ENCODE measurements at regions not wholly inside any gene's neighbourhood (a gene's known extent, or its start where the extent isn't known, plus 50 kb on each side); places are given as distances from the start of the nearest gene placed in this dataset.

DNA sequence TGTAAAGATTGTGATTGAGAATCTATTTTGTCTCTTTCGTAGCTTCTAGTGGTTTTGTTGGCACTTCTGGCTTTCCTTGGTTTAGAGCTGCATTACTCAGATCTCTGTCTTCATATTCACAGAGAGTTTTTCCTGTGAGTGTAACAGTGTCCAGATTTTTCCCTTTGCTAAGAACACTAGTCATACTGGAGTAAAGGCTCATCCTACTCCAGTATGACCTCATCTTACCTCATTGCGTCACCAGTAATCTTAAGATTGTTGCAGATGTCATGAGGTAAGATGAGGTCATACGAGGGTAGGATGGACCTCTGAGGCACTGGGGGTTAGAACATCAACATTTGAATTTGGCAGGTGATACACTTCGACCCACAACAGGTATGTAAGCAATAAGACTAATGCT lies 461.2 kb downstream of the FLRT2 start:
- DNase-seq (ENCODE audit: low spot score) = no peak

DNA sequence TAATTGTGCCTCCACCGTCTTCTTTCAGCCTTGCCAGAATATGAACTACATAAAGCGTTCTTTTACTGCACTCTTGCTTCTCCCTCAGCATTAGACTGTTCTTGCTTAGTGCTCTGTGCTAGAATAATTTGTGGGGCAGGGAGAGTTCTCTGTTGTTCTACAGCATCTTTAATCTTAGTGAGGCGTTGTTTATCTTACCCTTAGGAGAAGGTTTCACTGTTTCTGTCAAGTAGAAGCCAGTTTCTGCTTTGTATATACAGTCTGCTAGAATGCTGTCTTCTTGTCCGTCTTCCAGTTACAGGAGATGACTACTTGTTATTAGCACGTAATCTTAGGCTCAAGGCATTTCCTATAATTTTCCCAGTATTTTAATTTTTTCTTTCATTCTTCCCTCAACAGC lies 458.0 kb downstream of the FLRT2 start:
- no peak for DNase-seq (ENCODE audit: low spot score)

DNA sequence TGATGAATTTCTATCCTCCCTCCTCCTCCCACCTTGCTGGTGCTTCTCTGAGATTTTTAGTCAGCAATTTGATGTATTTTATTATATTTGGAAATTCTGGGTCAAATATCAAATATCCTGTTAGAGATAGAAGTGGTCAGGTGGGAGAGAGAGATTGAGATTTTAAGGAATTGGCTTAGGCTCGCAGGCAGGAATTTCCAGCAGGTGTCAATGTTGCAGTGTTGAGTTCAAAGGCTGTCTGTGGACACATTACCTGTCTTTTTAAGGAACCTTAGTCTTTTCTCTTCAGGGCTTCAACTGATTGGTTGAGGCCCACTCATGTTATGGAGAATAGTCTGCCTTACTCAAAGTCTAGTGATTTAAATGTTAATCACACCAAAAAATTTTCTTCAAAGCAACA lies 457.3 kb downstream of the FLRT2 start:
- DNase-seq (ENCODE audit: low spot score) = no peak

- DNase-seq (ENCODE audit: low spot score) = no peak
Observed at GRCh38 chr14:85978582-85979250, 448.8 kb downstream of the FLRT2 start.

GRCh38 chr14:85974602-85975001 lies 444.7 kb downstream of the FLRT2 start:
- no peak for DNase-seq (ENCODE audit: low spot score)

DNA sequence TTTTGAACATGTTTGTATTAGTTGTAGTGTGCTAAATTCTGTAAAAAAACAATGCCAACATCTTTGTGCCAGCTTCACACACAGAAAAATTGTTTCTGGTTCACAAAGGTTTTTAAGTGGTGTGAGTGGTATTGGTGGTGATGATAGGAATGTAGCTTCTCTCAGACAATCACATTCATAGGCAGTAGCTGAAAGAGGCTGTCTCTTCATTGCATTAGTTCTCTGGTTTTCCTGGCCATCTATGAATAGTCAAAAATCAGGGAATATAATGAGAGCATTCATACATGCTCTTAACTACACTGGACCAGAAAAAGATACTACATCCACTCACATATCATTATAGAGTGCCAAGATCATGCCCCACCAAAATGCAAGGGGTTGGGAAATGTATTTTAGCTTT lies 433.5 kb downstream of the FLRT2 start:
- DNase-seq (ENCODE audit: low spot score) = no peak

DNA sequence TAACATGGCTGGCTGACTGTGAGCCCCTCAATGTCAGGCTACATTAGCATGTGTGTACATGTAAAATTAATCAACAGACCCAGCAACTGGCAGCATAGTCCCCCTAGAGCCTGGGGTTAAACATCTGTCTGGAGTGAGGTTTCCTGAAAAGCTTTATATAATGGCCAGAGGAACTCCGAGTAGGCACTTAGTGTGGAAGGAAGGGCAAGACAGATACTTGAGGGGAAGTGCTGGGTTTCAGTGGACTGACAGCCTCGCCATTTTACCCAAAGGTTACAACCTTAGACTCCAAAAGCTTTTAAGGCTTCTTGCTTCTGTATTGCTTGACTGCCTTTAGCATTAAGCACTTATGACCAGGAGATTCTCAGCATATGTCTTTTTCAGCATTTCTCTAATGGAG lies 430.8 kb downstream of the FLRT2 start:
- no peak for DNase-seq (ENCODE audit: low spot score)

DNA sequence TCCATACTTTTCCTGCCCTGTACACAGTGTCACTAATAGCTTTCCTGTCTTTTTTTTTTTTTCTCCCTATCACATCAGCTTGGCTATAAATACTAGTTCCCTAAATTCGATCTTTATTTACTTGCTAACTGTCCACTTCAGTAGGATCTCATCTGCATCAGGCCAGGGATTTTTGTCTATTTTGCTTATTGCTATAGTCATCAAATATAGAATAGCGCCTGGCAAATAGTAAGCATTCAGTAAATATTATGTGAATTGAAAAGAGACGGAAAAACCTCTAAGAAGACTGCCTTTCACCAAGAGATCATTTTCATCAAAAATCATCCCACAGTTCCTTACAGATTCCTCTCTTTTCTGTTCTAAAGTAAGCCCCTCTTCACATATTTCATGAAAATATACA lies 429.1 kb downstream of the FLRT2 start:
- DNase-seq (ENCODE audit: low spot score) = no peak

GRCh38 chr14:85958069-85958468 lies 428.1 kb downstream of the FLRT2 start:
- DNase-seq (ENCODE audit: low spot score) = no peak

DNA sequence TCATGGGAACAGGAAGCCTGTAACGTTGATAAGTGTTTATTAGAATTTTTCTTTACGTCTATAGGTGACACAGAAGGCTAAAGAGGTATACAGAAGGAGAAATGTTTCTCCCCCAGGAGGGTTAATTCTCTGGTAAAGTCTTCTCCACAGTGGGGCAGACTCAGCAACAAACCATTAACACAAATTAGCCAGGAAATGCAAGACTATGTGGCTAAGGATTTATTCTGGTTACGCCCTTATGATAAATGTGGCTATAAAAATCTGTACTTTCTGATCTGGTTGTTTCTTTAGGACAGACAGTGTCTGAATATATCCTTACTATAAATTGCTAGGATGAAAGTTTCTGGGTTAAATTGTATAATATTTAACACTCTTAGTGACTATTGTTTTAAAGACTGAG lies 423.3 kb downstream of the FLRT2 start:
- DNase-seq (ENCODE audit: low spot score) = no peak

GRCh38 chr14:85948153-85948552 lies 418.2 kb downstream of the FLRT2 start:
- peak; percentile 20 for DNase-seq (ENCODE audit: low spot score)

- no peak for DNase-seq (ENCODE audit: low spot score)
Observed at GRCh38 chr14:85947461-85948139, 417.7 kb downstream of the FLRT2 start.

GRCh38 chr14:85943192-85943591 lies 413.2 kb downstream of the FLRT2 start:
- DNase-seq (ENCODE audit: low spot score) = no peak

DNA sequence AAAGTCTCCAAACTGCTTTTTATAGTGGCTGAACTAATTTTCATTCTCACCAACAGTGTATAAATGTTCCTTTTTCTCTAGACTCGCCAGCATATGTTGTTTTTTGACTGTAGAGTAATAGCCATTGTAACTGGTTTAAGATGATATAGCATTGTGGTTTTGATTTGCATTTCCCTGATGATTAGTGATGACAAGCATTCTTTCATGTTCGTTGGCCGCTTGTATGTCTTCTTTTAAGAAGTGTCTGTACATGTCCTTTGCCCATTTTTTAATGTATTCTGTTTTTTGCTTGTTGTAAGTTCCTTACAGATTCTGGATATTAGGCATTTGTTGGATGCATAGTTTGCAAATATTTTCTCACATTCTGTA lies 404.9 kb downstream of the FLRT2 start:
- no peak for DNase-seq (ENCODE audit: low spot score)

GRCh38 chr14:85934123-85934885 lies 404.4 kb downstream of the FLRT2 start:
- peak; percentile 50 for DNase-seq (ENCODE audit: low spot score)

- peak; percentile 77 for DNase-seq (ENCODE audit: low spot score)
Observed at GRCh38 chr14:85921241-85921640, 391.3 kb downstream of the FLRT2 start.

GRCh38 chr14:85917716-85918115 lies 387.8 kb downstream of the FLRT2 start:
- peak; percentile 64 for DNase-seq (ENCODE audit: low spot score)

DNA sequence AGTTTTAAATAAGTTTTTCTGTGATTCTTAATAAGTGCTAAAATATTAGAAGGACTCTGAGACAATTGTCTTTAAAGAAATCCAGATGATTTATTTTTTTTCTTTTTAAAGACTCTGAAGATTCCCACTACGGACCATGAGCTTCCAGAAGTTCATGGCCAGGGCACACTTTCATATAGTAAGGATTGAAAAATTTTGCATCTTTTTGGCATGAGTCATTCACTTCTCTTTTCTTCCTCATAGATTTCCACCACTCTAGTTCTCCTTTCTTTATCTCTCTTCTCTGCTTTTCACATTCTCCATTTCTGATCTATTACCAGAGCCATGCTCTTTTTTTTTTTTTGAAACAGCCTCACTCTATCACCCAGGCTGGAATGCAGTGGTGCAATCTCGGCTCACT lies 385.8 kb downstream of the FLRT2 start:
- DNase-seq (ENCODE audit: low spot score) = no peak

GRCh38 chr14:85912141-85912540 lies 382.2 kb downstream of the FLRT2 start:
- no peak for DNase-seq (ENCODE audit: low spot score)

DNA sequence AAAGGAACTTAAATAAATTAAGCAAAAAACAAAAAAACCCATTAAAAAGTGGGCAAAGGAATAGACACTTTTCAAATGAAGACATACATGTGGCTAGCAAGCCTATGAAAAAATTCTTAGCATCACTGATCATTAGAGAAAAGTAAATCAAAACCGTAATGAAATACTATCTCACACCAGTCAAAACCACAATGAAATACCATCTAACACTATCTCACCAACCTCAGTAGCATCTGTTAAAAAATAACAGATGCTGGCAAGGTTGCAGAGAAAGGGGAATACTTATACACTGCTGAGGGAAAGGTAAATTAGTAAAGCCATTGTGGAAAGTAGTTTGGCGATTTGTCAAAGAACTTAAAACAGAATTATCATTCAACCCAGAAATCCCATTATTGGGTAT lies 381.1 kb downstream of the FLRT2 start:
- no peak for DNase-seq (ENCODE audit: low spot score)

GRCh38 chr14:85909581-85909980 lies 379.6 kb downstream of the FLRT2 start:
- no peak for DNase-seq (ENCODE audit: low spot score)

DNA sequence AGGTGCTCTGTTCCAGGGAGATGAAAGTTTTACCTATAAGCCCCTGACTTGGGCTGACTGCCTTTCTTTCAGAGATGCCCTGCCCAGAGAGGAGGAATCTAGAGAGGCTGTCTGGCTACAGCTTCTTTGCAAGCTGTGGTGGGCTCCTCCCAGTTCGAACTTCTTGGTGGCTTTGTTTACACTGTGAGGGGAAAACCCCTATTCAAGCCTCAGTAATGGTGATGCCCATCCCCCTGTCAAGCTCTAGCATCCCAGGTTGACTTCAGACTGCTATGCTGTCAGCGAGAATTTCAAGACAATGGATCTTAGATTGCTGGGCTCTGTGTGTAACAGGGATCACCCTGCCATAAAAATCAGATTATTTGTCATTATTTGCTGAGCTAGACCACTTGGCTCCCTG lies 377.6 kb downstream of the FLRT2 start:
- no peak for DNase-seq (ENCODE audit: low spot score)

- DNase-seq (ENCODE audit: low spot score) = no peak
Observed at GRCh38 chr14:85897808-85898207, 367.9 kb downstream of the FLRT2 start.
